ENCODE measurements at regions not wholly inside any gene's neighbourhood (a gene's known extent, or its start where the extent isn't known, plus 50 kb on each side); places are given as distances from the start of the nearest gene placed in this dataset.

GRCh38 chr7:8975681-8976080 lies 542.3 kb downstream of the NXPH1 start:
- Histone ChIP-seq H3K4me2 (ENCODE audit: low read length) (no peak overlapping the region), H3K4me3 (ENCODE audit: low read depth, low read length, poor library complexity, severe bottlenecking) (no peak overlapping the region), H4K20me1 (ENCODE audit: insufficient read depth, low read length) (no peaks in the 10 kb centered on the region), H3K4me1 (ENCODE audit: insufficient read depth, low read length, severe bottlenecking) (no peaks in the 10 kb centered on the region), H3F3A (ENCODE audit: insufficient read depth, low read length) (no peaks in the 10 kb centered on the region), H3K9ac (ENCODE audit: low read length) (no peak overlapping the region), H3K9me2 (ENCODE audit: low read depth, low read length) (no peaks in the 10 kb centered on the region), H3K36me3 (ENCODE audit: insufficient read depth, low read length) (no peaks in the 10 kb centered on the region), H3K9me3 (ENCODE audit: low read length) (no peaks in the 10 kb centered on the region), H3K27me3 (ENCODE audit: insufficient read depth, low read length) (no peaks in the 10 kb centered on the region), H3K27ac (ENCODE audit: low read depth, low read length, poor library complexity, severe bottlenecking) (no peak overlapping the region), H2AFZ (ENCODE audit: low read length) (no peak overlapping the region), H3K79me2 (ENCODE audit: insufficient read depth, low read length) (no peaks in the 10 kb centered on the region)
- TF ChIP-seq CTCF (IDR thresholded peaks at IDR 0.05; ENCODE audit: low read length) (no peak), EZH2 (IDR thresholded peaks at IDR 0.05; ENCODE audit: borderline replicate concordance, low read length) (no peak)

DNA sequence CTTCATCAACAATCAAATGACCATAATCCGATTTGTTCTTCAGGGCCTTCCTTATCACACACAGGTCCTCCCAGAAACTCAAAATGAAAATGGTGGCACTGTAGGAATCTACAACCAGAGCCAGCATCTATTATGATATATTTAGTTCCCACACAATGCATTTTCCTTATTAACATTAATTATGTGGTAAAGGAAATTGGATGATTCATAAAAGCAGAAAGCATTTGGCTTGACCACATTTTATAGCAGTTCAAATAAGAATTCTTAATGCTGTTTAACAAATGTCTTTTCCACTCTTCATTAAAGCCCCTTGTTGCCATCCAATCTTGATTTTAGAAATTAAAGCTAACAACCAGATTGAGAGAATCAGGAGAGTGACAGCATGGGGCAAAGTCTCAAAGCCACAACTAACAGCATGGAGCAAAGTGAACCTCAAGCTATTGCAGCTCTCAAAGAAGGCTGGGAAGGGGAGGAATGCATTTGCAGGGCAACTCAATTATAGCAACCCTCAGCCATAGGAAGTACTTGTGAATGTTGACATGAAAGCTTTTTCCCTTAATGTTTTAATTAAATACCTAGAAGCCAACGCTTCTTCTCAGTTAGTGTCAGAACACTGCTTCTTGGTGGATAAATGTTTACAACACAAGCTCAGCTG lies 549.1 kb downstream of the NXPH1 start:
- Histone ChIP-seq H3K4me2 (ENCODE audit: low read length) (no peak overlapping the region), H3K9me2 (ENCODE audit: low read depth, low read length) (no peaks in the 10 kb centered on the region), H3K4me3 (ENCODE audit: low read depth, low read length, poor library complexity, severe bottlenecking) (no peak overlapping the region), H3K9me3 (ENCODE audit: low read length) (no peaks in the 10 kb centered on the region), H3K4me1 (ENCODE audit: insufficient read depth, low read length, severe bottlenecking) (no peaks in the 10 kb centered on the region), H3K27ac (ENCODE audit: low read depth, low read length, poor library complexity, severe bottlenecking) (no peak overlapping the region), H3K36me3 (ENCODE audit: insufficient read depth, low read length) (no peaks in the 10 kb centered on the region), H3K27me3 (ENCODE audit: insufficient read depth, low read length) (no peaks in the 10 kb centered on the region), H2AFZ (ENCODE audit: low read length) (no peak overlapping the region), H4K20me1 (ENCODE audit: insufficient read depth, low read length) (no peaks in the 10 kb centered on the region), H3F3A (ENCODE audit: insufficient read depth, low read length) (no peaks in the 10 kb centered on the region), H3K79me2 (ENCODE audit: insufficient read depth, low read length) (no peaks in the 10 kb centered on the region), H3K9ac (ENCODE audit: low read length) (no peak overlapping the region)
- no peak for TF ChIP-seq CTCF (IDR thresholded peaks at IDR 0.05; ENCODE audit: low read length)
- TF ChIP-seq EZH2 (IDR thresholded peaks at IDR 0.05; ENCODE audit: borderline replicate concordance, low read length) = no peak

- no peaks in the 10 kb centered on the region for H3K27me3 ChIP-seq (ENCODE audit: insufficient read depth, low read length)
- no peak overlapping the region for H3K4me3 ChIP-seq (ENCODE audit: low read depth, low read length, poor library complexity, severe bottlenecking)
- no peaks in the 10 kb centered on the region for H3F3A ChIP-seq (ENCODE audit: insufficient read depth, low read length)
- no peak for TF ChIP-seq CTCF (IDR thresholded peaks at IDR 0.05; ENCODE audit: low read length)
- no peak for TF ChIP-seq EZH2 (IDR thresholded peaks at IDR 0.05; ENCODE audit: borderline replicate concordance, low read length)
- no peak overlapping the region for H3K9ac ChIP-seq (ENCODE audit: low read length)
- no peaks in the 10 kb centered on the region for H3K9me2 ChIP-seq (ENCODE audit: low read depth, low read length)
- no peak overlapping the region for H2AFZ ChIP-seq (ENCODE audit: low read length)
- H4K20me1 ChIP-seq (ENCODE audit: insufficient read depth, low read length) = no peaks in the 10 kb centered on the region
- no peaks in the 10 kb centered on the region for H3K79me2 ChIP-seq (ENCODE audit: insufficient read depth, low read length)
- no peak overlapping the region for H3K4me2 ChIP-seq (ENCODE audit: low read length)
- no peaks in the 10 kb centered on the region for H3K36me3 ChIP-seq (ENCODE audit: insufficient read depth, low read length)
- no peaks in the 10 kb centered on the region for H3K4me1 ChIP-seq (ENCODE audit: insufficient read depth, low read length, severe bottlenecking)
- H3K9me3 ChIP-seq (ENCODE audit: low read length) = no peaks in the 10 kb centered on the region
- no peak overlapping the region for H3K27ac ChIP-seq (ENCODE audit: low read depth, low read length, poor library complexity, severe bottlenecking)
These were observed 551.8 kb downstream of the NXPH1 start for GRCh38 chr7:8985255-8985654.

Data from OCI-LY1 (cell line).